IMR-90 (cell line): ENCODE measurements at regions not wholly inside any gene's neighbourhood (a gene's known extent, or its start where the extent isn't known, plus 50 kb on each side); places are given as distances from the start of the nearest gene placed in this dataset.

Experiments
- BHLHE40 ChIP-seq: fragments of 150-350 bp; IDR thresholded peaks from 2 replicates; pipeline ENCODE4 v1.6.1; 2016; ENCODE audit warnings: mild to moderate bottlenecking, low read depth, low read length
- CEBPB ChIP-seq: IDR thresholded peaks from 2 replicates; pipeline ENCODE4 v1.6.1; 2012; ENCODE audit warnings: low read depth, low read length, improper control_type of control experiment
- CTCF ChIP-seq: conservative IDR thresholded peaks from 2 replicates; pipeline ENCODE4 v1.5.1; 2012; ENCODE audit warnings: mild to moderate bottlenecking, low read depth, low read length, improper control_type of control experiment
- ELK1 ChIP-seq: fragments of 150-350 bp; IDR thresholded peaks from 2 replicates; pipeline ENCODE4 v1.6.1; 2016; ENCODE audit warnings: low read depth, mild to moderate bottlenecking, low read length, moderate library complexity, borderline replicate concordance
- FOS ChIP-seq: fragments of 150-350 bp; IDR thresholded peaks from 2 replicates; pipeline ENCODE4 v1.6.1; 2016; ENCODE audit warnings: low read depth, low read length
- MAFK ChIP-seq: IDR thresholded peaks from 2 replicates; pipeline ENCODE4 v1.6.1; 2012; ENCODE audit warnings: low read depth, low read length, improper control_type of control experiment
- MAZ ChIP-seq: IDR thresholded peaks from 2 replicates; pipeline ENCODE4 v1.6.1; 2012; ENCODE audit warnings: low read depth, mild to moderate bottlenecking, low read length, improper control_type of control experiment, moderate library complexity, borderline replicate concordance
- NFE2L2 ChIP-seq: fragments of 150-350 bp; IDR thresholded peaks from 2 replicates; pipeline ENCODE4 v1.6.1; 2016; ENCODE audit warnings: low read depth, mild to moderate bottlenecking, low read length
- POLR2A ChIP-seq: IDR thresholded peaks from 2 replicates; pipeline ENCODE4 v1.6.1; 2012; ENCODE audit warnings: mild to moderate bottlenecking, low read depth, low read length
- RAD21 ChIP-seq: IDR thresholded peaks from 2 replicates; pipeline ENCODE4 v1.6.1; 2012; ENCODE audit warnings: low read length, improper control_type of control experiment
- RFX5 ChIP-seq: IDR thresholded peaks from 2 replicates; pipeline ENCODE4 v1.8.0; 2012; ENCODE audit warnings: low read depth, mild to moderate bottlenecking, low read length, moderate library complexity
- USF2 ChIP-seq: fragments of 150-350 bp; IDR thresholded peaks from 2 replicates; pipeline ENCODE4 v1.6.1; 2017; ENCODE audit warnings: mild to moderate bottlenecking, antibody characterized with exemption, low read length, low read depth

- TF ChIP-seq CTCF (no peak), NFE2L2 (no peak), POLR2A (no peak), USF2 (no peak), RAD21 (no peak), BHLHE40 (no peak), CEBPB (no peak), MAZ (no peak), FOS (no peak), RFX5 (no peak), ELK1 (no peak), MAFK (no peak)
Measured at GRCh38 chr9:13396418-13396817, 116.9 kb upstream of the MPDZ start.
